HG03108 (cell line): ENCODE measurements at regions not wholly inside any gene's neighbourhood (a gene's known extent, or its start where the extent isn't known, plus 50 kb on each side); places are given as distances from the start of the nearest gene placed in this dataset.

Experiments
- ATAC-seq: cut with Tn5 transposase; IDR thresholded peaks from one replicate; pipeline ENCODE4 v1.9.1; 2021; ENCODE audit warnings: moderate library complexity; ENCODE audit not compliant: unreplicated experiment

GRCh38 chr18:78627551-78628346 is 351.9 kb upstream of the SALL3 start:
- ATAC-seq: no peak

- no peak for ATAC-seq
Observed at GRCh38 chr18:78629426-78629825, 350.2 kb upstream of the SALL3 start.

DNA sequence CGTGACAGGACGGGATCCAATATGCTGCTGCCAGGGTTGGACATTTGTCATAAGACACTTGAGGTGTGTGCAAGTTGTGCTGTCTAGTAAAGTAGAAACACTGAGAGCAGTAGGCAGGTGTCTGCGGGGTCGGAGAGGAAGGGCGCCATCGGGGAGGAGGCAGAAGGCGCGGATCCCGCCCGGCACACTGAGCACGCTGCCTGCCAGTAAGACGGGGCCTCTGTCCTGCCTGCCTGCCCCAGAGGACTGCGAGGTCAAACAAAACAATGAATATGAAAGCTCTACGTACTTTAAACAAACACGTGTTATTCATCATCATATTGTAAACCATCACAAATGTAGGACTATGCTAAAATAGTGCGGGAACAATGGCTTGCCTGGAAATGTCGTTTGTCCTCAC is 349.3 kb upstream of the SALL3 start:
- no peak for ATAC-seq

DNA sequence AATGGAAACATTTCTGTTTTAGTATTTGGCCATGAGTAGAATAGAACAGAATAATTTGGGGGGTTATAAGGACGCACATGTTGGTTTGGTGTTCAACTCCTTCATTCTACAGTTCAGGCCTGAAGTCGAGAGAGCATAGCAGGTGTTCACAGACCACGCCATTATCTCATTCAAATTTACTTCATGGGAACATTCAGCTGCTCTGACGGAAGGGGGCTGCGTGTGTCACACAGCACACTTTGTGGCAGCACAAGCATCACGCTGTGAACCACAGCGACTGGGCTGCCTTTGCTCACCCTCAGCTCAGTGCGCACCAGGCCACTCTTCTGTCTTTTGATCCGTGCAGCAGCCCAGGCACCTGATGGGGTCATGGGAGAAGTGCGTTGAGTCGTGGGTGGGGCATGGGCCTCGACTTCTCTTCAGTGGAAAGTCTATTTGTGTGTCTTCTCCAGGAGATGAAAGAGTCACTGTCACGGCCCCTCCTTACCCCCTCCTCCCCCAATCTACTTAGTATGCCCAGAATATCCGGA is 348.6 kb upstream of the SALL3 start:
- ATAC-seq: no peak

DNA sequence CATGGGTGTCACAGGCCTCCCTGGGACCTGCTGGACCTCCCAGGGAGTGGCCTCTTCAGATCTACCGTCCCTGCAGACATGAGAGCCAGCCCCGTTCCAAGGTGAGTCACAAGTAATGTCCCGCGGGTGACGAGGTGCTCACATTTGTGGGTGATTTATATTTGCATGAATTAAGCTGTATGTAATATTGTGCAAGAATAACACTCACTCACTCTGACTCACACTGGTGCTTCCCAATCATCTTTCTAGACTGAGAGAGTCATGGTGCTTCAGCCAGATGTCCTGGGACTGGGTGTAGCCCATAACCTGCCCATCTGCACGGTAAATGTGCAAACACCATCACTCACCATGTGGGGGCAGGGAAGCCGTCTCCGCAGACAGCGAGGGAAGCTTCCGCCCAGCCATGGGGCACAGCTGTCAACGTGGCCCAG is 347.5 kb upstream of the SALL3 start:
- no peak for ATAC-seq

- ATAC-seq: no peak
Observed at GRCh38 chr18:78634061-78634696, 345.4 kb upstream of the SALL3 start.

- ATAC-seq: no peak
Observed at GRCh38 chr18:78635093-78635800, 344.4 kb upstream of the SALL3 start.

GRCh38 chr18:78636260-78636659 is 343.4 kb upstream of the SALL3 start:
- no peak for ATAC-seq

DNA sequence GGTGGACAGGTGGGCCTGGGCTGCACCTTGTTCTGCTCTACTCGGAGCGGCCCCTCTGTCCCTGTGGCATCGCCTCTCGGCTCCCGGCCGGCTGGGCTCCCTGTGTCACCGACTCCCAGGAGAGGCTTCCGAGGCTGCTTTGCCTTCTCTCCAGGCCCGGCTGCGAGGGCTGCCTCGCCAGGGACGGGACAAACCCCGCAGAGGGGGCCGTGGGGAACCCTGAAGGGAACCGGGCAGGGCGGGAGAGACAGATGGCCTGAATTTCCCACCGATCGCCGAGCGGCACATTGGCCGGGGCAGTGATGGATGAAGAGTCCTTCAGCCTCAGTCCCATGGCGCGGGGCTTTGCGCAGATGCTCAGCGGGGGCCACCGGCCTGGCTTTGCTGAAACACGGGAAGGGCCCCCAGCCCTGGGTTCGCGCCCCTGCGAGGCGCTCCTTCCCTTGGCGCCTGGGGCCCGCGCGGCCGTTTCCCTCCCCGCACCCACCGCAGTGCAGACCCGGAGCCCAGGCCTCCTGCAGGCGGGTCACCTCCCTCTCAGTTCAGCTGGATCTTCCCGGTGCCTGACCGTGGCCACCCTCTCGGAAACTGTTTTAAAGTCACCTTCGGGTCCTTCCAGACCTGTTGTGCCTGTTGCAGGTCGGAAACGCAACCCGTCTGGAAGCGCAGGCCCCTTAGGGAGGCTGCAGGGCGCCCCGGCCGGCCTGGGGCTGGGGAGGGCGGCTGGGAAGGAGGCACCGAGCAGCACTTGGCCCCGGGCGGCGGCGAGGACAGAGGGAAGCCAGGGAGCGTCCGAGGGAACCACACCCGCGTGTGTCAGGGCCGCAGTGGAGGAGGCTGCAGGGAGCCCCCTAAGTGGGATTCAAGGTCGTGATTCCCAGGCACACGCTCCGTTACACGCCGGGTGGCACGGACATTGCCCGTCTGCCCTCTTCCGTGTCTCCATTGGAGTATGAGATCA is 341.9 kb upstream of the SALL3 start:
- ATAC-seq: no peak

DNA sequence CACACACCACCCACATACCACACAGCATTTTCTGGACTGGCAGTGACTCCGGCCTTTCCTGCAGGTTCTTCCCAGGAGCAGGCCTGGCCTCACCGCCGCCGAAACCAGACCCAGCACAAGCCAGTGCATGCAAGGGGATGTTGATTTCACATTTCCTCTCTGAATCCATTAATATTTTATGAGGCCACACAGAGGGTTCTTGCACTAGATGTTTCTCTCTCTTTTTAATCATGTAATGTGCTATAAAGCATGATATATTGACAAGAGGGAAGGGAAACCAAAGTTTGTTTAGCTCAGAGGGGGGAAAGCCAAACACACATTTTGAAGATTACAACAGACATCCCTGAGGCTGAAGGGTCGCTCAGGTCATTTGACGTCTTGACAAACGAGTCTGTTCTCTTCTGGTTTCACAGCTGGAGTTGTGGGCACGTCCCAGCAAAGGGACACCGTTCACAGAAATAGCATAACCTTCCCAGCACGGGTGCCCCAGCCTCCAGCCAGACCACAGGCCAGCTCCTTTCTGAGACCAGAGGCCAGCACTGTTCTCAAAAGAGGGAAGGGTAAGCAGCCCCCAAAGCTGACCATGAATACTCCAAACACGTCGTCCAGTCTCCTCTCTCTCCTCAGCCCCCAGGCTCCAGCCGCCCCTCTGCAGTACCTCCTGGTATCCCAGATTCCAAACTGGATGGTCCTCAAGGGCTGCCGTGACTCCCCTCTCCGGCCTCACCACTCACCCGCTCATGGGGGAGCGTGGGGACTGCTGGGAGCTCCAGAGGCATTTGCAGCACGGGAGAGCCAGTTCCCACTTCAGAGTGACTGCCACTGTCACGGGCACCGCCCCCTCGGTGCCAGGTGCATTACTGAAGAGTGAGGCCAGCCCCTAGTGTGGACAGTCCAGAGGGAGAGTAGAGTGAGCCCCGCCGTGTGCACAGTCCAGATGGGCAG is 340.3 kb upstream of the SALL3 start:
- ATAC-seq: no peak

DNA sequence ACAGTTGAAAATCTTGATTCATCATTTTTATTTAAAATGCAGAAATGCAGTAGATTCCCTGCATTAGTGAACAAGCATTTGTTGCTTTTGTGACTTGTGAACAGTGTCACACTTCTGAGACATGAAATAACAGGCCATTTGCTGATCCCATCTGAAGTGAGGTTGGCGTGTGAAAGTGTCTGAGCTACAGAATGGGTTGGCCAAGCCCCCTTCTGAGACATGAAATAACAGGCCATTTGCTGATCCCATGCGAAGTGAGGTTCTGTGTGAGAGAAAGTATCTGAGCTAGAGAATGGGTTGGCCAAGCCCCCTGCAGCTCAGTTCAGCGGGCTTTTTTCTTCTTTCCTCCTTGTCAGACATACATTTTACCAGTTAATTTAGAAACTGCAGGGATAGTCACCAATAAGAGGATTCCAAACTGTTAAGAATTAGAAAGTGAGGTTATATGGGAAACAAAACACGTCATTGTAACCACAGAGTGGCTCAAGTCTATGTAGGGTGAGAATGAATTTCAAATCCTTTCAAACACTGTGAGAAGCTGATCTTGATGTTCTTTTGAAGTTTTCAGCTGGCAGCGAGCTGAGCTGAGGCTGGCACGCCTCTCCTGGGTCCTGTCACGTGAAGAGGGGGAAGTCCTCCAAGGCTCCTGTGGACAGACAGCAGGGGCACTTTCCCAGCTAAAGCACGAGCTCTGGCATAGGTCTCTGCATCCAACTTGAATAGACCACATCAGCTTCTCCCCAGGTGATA is 339.2 kb upstream of the SALL3 start:
- ATAC-seq: no peak

GRCh38 chr18:78641689-78642231 is 337.9 kb upstream of the SALL3 start:
- ATAC-seq: no peak

GRCh38 chr18:78642296-78642951 is 337.2 kb upstream of the SALL3 start:
- no peak for ATAC-seq

DNA sequence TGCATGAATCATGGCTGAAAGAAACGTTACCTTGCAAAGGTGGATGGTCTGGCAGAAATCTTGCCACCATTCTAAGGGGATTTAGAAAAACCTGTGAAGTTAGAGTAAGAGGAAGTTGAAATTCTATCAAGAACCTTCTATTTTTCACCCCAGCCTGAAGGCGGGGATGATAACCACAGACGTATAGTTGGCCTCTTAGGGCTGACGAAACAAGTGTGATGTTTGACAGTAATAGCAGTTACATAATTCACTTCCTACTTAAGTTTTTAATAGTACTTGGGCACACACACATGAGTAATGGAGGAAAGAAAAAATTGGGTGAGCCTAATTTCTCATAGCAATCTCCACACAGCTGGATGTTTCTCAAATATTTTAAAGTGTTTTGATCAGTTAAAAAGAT is 336.6 kb upstream of the SALL3 start:
- no peak for ATAC-seq

GRCh38 chr18:78643981-78644380 is 335.6 kb upstream of the SALL3 start:
- ATAC-seq: no peak

DNA sequence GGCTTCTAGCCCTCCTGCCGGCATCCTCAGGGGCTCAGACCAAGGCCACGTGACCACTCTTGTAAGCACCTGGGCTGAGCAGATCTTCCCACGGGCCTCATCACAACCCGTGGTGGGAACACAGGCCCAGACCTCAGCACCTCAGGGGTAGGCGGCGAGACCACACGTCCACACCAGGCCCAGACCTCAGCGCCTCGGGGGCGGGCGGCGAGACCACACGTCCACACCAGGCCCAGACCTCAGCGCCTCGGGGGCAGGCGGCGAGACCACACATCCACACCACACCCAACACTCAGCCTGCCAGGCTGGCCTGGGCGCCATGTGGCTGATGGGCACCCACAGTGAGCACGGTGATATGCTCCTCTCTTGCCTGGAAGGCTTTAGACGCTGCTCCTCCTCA is 334.4 kb upstream of the SALL3 start:
- ATAC-seq: no peak

DNA sequence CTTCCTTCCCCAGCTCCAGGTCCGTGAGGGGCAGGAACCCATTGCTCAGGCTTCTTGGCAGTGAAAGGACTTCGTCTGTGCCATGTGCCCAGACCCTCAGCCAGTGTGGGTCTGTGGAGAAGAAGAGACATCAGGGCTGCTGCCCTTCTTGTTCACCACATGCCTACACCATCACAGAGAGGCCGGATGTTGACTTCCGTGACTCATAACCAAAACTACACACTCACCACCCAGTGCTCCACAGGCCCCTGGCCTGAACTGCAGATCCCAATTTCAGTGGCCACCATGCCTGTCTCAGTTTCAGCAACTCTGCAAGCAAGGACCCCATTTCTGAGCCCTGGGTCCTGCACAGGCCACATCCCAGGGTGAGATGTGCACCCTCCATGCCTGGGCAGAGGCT is 332.6 kb upstream of the SALL3 start:
- ATAC-seq: no peak

- no peak for ATAC-seq
Observed at GRCh38 chr18:78649421-78649820, 330.2 kb upstream of the SALL3 start.
